CD14-positive monocyte (primary cell): ENCODE measurements at regions not wholly inside any gene's neighbourhood (a gene's known extent, or its start where the extent isn't known, plus 50 kb on each side); places are given as distances from the start of the nearest gene placed in this dataset.

Experiments
- DNase-seq, 3 donors: peaks; one replicate each; pipeline ENCODE4 v3.0.0-alpha.2; 2011 to 2022
- H2AFZ ChIP-seq: 2 replicates; pipeline ENCODE4 v1.6.0; 2012; ENCODE audit warnings: mild to moderate bottlenecking, low read depth, low read length, inconsistent platforms; ENCODE audit not compliant: insufficient read depth, poor library complexity, severe bottlenecking
- H3K27ac ChIP-seq, 2 donors: 1 replicate in 1 of 2; 2 replicates in 1 of 2; pipeline ENCODE4 v1.5.1; 2012 to 2013; ENCODE audit warnings: low read length in 2 of 2, control low read depth in 1 of 2, inconsistent platforms in 1 of 2, low read depth in 1 of 2, mild to moderate bottlenecking in 1 of 2
- H3K27me3 ChIP-seq, 2 donors: one replicate each; pipeline versions ENCODE4 v1.6.0 to v1.6.1; 2011 to 2013; ENCODE audit warnings: low read length in 2 of 2; ENCODE audit not compliant: control insufficient read depth in 2 of 2, insufficient read depth in 2 of 2
- H3K36me3 ChIP-seq, 2 donors: replicated peaks in 1 of 2; 1 replicate in 1 of 2; 2 replicates in 1 of 2; pipeline versions ENCODE4 v1.5.1 to v1.6.1; 2012 to 2013; ENCODE audit warnings: low read length in 2 of 2, control low read depth in 1 of 2, inconsistent platforms in 1 of 2, mild to moderate bottlenecking in 1 of 2; ENCODE audit not compliant: insufficient read depth in 2 of 2, control insufficient read depth in 1 of 2
- H3K4me1 ChIP-seq, 2 donors: 1 replicate in 1 of 2; 2 replicates in 1 of 2; pipeline versions ENCODE4 v1.5.1 to v1.6.1; 2012 to 2013; ENCODE audit warnings: low read length in 2 of 2, control low read depth in 1 of 2, inconsistent platforms in 1 of 2, mild to moderate bottlenecking in 1 of 2, moderate library complexity in 1 of 2; ENCODE audit not compliant: insufficient read depth in 2 of 2, control insufficient read depth in 1 of 2
- H3K4me2 ChIP-seq: replicated peaks from 2 replicates; pipeline ENCODE3; 2012; ENCODE audit warnings: low read length, moderate library complexity, mild to moderate bottlenecking; ENCODE audit not compliant: poor library complexity, severe bottlenecking; ENCODE audit errors: extremely low read depth
- H3K4me3 ChIP-seq, 3 experiments: fragments of 200-600 bp in 1 of 3; sonication (generic) in 1 of 3; replicated peaks in 1 of 3; 1 replicate in 2 of 3; 2 replicates in 1 of 3; pipeline ENCODE4 v1.5.1; 2011 to 2013; ENCODE audit warnings: low read length in 3 of 3, mild to moderate bottlenecking in 3 of 3, control low read depth in 2 of 3, low read depth in 2 of 3, inconsistent platforms in 1 of 3, moderate library complexity in 1 of 3
- H3K79me2 ChIP-seq: 2 replicates; pipeline ENCODE4 v1.6.0; 2012; ENCODE audit warnings: mild to moderate bottlenecking, control low read depth, inconsistent platforms, low read length, moderate library complexity; ENCODE audit not compliant: insufficient read depth
- H3K9ac ChIP-seq: 2 replicates; pipeline ENCODE4 v1.6.0; 2017; ENCODE audit warnings: low read length, mild to moderate bottlenecking; ENCODE audit not compliant: insufficient read depth, poor library complexity, severe bottlenecking
- H3K9me3 ChIP-seq, 2 donors: replicated peaks in 1 of 2; 1 replicate in 1 of 2; 2 replicates in 1 of 2; pipeline versions ENCODE4 v1.5.1 to v1.6.1; 2012 to 2013; ENCODE audit warnings: low read length in 2 of 2, control low read depth in 1 of 2; ENCODE audit not compliant: control insufficient read depth in 1 of 2, insufficient read depth in 1 of 2
- H4K20me1 ChIP-seq: 2 replicates; pipeline ENCODE4 v1.6.0; 2012; ENCODE audit warnings: mild to moderate bottlenecking, low read length, control low read depth, moderate library complexity; ENCODE audit not compliant: insufficient read depth
- H3K27ac Mint-ChIP-seq, 7 donors: one replicate each; pipeline ENCODE4 v1.8.0; 2020; ENCODE audit warnings: mild to moderate bottlenecking in 7 of 7, mixed read lengths in 7 of 7, moderate library complexity in 6 of 7, inconsistent platforms in 2 of 7
- H3K27me3 Mint-ChIP-seq, 3 donors: one replicate each; pipeline ENCODE4 v1.8.0; 2021 to 2022; ENCODE audit warnings: low read depth in 3 of 3, mild to moderate bottlenecking in 3 of 3, mixed read lengths in 3 of 3, moderate library complexity in 3 of 3, inconsistent platforms in 1 of 3
- H3K36me3 Mint-ChIP-seq, 2 donors: one replicate each; pipeline ENCODE4 v1.8.0; 2020; ENCODE audit warnings: mixed read lengths in 2 of 2, inconsistent platforms in 1 of 2, mild to moderate bottlenecking in 1 of 2
- H3K4me1 Mint-ChIP-seq: one replicate; pipeline ENCODE4 v1.8.0; 2020; ENCODE audit warnings: mild to moderate bottlenecking, mixed read lengths
- H3K4me3 Mint-ChIP-seq, 2 donors: one replicate each; pipeline ENCODE4 v1.8.0; 2020; ENCODE audit warnings: mild to moderate bottlenecking in 2 of 2, mixed read lengths in 2 of 2, moderate library complexity in 1 of 2
- H3K9me3 Mint-ChIP-seq, 7 donors: one replicate each; pipeline ENCODE4 v1.8.0; 2020 to 2022; ENCODE audit warnings: mixed read lengths in 7 of 7, mild to moderate bottlenecking in 6 of 7, moderate library complexity in 6 of 7, inconsistent platforms in 2 of 7
- CTCF ChIP-seq: fragments of 200-600 bp; IDR thresholded peaks from one replicate; pipeline ENCODE4 v1.8.0; 2022; ENCODE audit warnings: antibody characterized with exemption, mild to moderate bottlenecking
- WGBS: methylation state at CpG from one replicate; pipeline ENCODE4 v1.1.5; 2013; ENCODE audit warnings: missing lambda C conversion rate; ENCODE audit not compliant: insufficient coverage; 5-methylcytosine and 5-hydroxymethylcytosine counted together
- intact Hi-C, 2 donors: fragments of 100-400 bp; cut with micrococcal nuclease; formaldehyde crosslinking; loops; one replicate each; pipeline versions ENCODE4 v1.15.0 to v1.15.1; 2023

- Histone ChIP-seq H3K4me3 (no peak overlapping the region), H3K27ac (no peak overlapping the region), H3K4me1 (no peaks in the 10 kb centered on the region), H3K27me3 (peaks cover 12 to 22% of the 10 kb centered on the region in 2 donors), H2AFZ (no peak overlapping the region), H3K36me3 (no peaks in the 10 kb centered on the region), H3K9me3 (peaks cover 0 to 4% of the 10 kb centered on the region in 2 donors), H3K9ac (no peak overlapping the region), H4K20me1 (no peaks in the 10 kb centered on the region), H3K79me2 (no peaks in the 10 kb centered on the region), H3K4me2 (no peak overlapping the region)
- peaks cover 22 to 27% (median 26%) of the 10 kb centered on the region in 3 donors for H3K27me3 Mint-ChIP-seq
- no peaks in the 10 kb centered on the region for H3K4me1 Mint-ChIP-seq
- WGBS, result 75% methylated on average over 1 of the region's 3 CpGs
- intact Hi-C loops, result no loop called here
- no peaks in the 10 kb centered on the region for H3K36me3 Mint-ChIP-seq
- no peak for TF ChIP-seq CTCF
- H3K9me3 Mint-ChIP-seq, result peaks cover 0 to 8% (median 1%) of the 10 kb centered on the region in 7 donors
- H3K4me3 Mint-ChIP-seq, result no peak overlapping the region
- no peak overlapping the region for H3K27ac Mint-ChIP-seq
- DNase-seq, result no peak
Observed at GRCh38 chr20:56933331-56933698, 304.2 kb downstream of the TFAP2C start.

GRCh38 chr20:56934888-56935287, 305.8 kb downstream of the TFAP2C start:
- WGBS, result 80% methylated on average over 4 of the region's 6 CpGs
- DNase-seq, result no peak
- no peak for TF ChIP-seq CTCF
- Mint-ChIP-seq H3K4me1 (no peaks in the 10 kb centered on the region), H3K9me3 (peaks cover 0 to 6% (median 1%) of the 10 kb centered on the region in 7 donors), H3K36me3 (no peaks in the 10 kb centered on the region), H3K27ac (no peak overlapping the region), H3K4me3 (no peak overlapping the region), H3K27me3 (peaks cover 8 to 18% (median 13%) of the 10 kb centered on the region in 3 donors)
- no peaks in the 10 kb centered on the region for H3K36me3 ChIP-seq
- no peak overlapping the region for H3K4me2 ChIP-seq
- no peaks in the 10 kb centered on the region for H3K4me1 ChIP-seq
- H4K20me1 ChIP-seq, result no peaks in the 10 kb centered on the region
- no peak overlapping the region for H3K4me3 ChIP-seq
- H3K9ac ChIP-seq, result no peak overlapping the region
- no peaks in the 10 kb centered on the region for H3K79me2 ChIP-seq
- no peak overlapping the region for H2AFZ ChIP-seq
- H3K27me3 ChIP-seq, result peaks cover under 1 to 7% of the 10 kb centered on the region in 2 donors
- H3K27ac ChIP-seq, result no peak overlapping the region
- intact Hi-C loops, result no loop called here
- no peaks in the 10 kb centered on the region for H3K9me3 ChIP-seq
